GM23338 (cell line): ENCODE measurements at regions not wholly inside any gene's neighbourhood (a gene's known extent, or its start where the extent isn't known, plus 50 kb on each side); places are given as distances from the start of the nearest gene placed in this dataset.

ENCODE experiments used
- EZH2 ChIP-seq: fragments of 200-600 bp; sonication (generic); IDR thresholded peaks from one replicate; pipeline ENCODE4 v1.8.0; 2017; ENCODE audit warnings: antibody characterized with exemption, mild to moderate bottlenecking, low read depth; ENCODE audit not compliant: unreplicated experiment
- POLR2AphosphoS5 ChIP-seq: IDR thresholded peaks from 2 replicates; pipeline ENCODE4 v1.6.1; 2016; ENCODE audit warnings: antibody characterized with exemption, low read depth
- TF ChIP-seq, protein P1 (sequence below), 2 experiments: fragments of 200-600 bp in 1 of 2; sonication (generic) in 1 of 2; conservative IDR thresholded peaks; 2 replicates each; pipeline versions ENCODE4 v1.5.1 to v1.6.1; 2016 to 2017; ENCODE audit warnings: antibody characterized with exemption in 2 of 2, low read depth in 2 of 2, mild to moderate bottlenecking in 2 of 2, moderate library complexity in 1 of 2

GRCh38 chr5:125496393-125496792 lies 750.0 kb upstream of the ZNF608 start:
- TF ChIP-seq, protein P1, sequence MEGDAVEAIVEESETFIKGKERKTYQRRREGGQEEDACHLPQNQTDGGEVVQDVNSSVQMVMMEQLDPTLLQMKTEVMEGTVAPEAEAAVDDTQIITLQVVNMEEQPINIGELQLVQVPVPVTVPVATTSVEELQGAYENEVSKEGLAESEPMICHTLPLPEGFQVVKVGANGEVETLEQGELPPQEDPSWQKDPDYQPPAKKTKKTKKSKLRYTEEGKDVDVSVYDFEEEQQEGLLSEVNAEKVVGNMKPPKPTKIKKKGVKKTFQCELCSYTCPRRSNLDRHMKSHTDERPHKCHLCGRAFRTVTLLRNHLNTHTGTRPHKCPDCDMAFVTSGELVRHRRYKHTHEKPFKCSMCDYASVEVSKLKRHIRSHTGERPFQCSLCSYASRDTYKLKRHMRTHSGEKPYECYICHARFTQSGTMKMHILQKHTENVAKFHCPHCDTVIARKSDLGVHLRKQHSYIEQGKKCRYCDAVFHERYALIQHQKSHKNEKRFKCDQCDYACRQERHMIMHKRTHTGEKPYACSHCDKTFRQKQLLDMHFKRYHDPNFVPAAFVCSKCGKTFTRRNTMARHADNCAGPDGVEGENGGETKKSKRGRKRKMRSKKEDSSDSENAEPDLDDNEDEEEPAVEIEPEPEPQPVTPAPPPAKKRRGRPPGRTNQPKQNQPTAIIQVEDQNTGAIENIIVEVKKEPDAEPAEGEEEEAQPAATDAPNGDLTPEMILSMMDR (conservative IDR thresholded peaks at IDR 0.05; ENCODE audit: low read depth in 2 of 2): no peak
- TF ChIP-seq POLR2AphosphoS5: no peak
- TF ChIP-seq EZH2: no peak
